WI38 (cell line): ENCODE measurements at regions not wholly inside any gene's neighbourhood (a gene's known extent, or its start where the extent isn't known, plus 50 kb on each side); places are given as distances from the start of the nearest gene placed in this dataset.

ENCODE experiments used
- H3K4me3 ChIP-seq: 2 replicates; pipeline ENCODE4 v1.5.1; 2011; ENCODE audit warnings: low read depth, mild to moderate bottlenecking, control low read depth, low read length
- TF ChIP-seq, protein P1 (sequence below): IDR thresholded peaks from 2 replicates; pipeline ENCODE4 v1.5.1; 2012; ENCODE audit warnings: low read depth, mild to moderate bottlenecking, control low read depth, low read length

DNA sequence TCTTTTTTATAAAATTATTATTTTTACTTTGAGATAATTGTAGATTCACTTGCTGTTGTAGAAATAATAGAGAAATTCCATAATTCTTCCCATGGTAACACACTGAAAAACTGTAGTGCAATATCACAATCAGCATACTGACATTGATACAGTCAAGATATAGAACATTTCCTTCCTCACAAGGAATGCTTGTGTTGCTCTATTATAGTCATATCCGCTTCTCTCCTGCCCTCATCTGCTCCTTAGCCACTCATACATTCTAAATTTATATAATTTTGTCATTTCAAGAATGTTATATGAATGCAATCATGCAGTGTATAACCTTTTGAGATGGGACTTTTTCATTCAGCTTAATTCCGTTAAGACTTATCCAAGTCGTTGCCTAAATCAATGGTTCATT lies 320.2 kb downstream of the BARHL2 start:
- H3K4me3 ChIP-seq: no peak overlapping the region
- TF ChIP-seq, protein P1, sequence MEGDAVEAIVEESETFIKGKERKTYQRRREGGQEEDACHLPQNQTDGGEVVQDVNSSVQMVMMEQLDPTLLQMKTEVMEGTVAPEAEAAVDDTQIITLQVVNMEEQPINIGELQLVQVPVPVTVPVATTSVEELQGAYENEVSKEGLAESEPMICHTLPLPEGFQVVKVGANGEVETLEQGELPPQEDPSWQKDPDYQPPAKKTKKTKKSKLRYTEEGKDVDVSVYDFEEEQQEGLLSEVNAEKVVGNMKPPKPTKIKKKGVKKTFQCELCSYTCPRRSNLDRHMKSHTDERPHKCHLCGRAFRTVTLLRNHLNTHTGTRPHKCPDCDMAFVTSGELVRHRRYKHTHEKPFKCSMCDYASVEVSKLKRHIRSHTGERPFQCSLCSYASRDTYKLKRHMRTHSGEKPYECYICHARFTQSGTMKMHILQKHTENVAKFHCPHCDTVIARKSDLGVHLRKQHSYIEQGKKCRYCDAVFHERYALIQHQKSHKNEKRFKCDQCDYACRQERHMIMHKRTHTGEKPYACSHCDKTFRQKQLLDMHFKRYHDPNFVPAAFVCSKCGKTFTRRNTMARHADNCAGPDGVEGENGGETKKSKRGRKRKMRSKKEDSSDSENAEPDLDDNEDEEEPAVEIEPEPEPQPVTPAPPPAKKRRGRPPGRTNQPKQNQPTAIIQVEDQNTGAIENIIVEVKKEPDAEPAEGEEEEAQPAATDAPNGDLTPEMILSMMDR: no peak

GRCh38 chr1:90394247-90394646 lies 322.9 kb downstream of the BARHL2 start:
- no peak overlapping the region for H3K4me3 ChIP-seq
- TF ChIP-seq, protein P1: no peak

- no peak overlapping the region for H3K4me3 ChIP-seq
- TF ChIP-seq, protein P1: no peak
Observed at GRCh38 chr1:90393025-90393424, 324.1 kb downstream of the BARHL2 start.

GRCh38 chr1:90391126-90391525 lies 326.0 kb downstream of the BARHL2 start:
- TF ChIP-seq, protein P1: no peak
- H3K4me3 ChIP-seq: no peak overlapping the region

DNA sequence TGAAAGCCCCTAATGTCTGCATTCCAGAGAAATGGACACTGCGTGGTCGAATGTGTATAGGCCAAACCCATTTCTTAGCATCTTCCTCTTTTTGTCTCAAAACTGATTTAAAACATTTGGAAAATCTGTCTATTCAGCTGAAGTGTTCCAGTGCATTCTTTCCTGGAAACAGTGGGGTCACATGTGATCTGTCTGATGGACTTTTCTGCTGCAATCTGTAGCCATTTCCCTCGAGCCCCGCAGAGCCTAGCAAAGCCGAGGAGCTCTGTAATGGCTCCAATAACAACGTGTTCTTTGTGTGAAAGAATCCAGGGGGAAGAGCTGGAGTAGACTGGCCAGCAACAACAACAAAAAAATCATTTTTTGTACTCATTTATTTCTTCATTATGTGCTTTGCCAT lies 329.3 kb downstream of the BARHL2 start:
- TF ChIP-seq, protein P1: no peak
- H3K4me3 ChIP-seq: no peak overlapping the region

GRCh38 chr1:90386899-90387720 lies 330.0 kb downstream of the BARHL2 start:
- TF ChIP-seq, protein P1: no peak
- H3K4me3 ChIP-seq: no peak overlapping the region

GRCh38 chr1:90384193-90384592 lies 332.9 kb downstream of the BARHL2 start:
- TF ChIP-seq, protein P1: no peak
- H3K4me3 ChIP-seq: no peak overlapping the region
